HG02571 (cell line): ENCODE measurements at regions not wholly inside any gene's neighbourhood (a gene's known extent, or its start where the extent isn't known, plus 50 kb on each side); places are given as distances from the start of the nearest gene placed in this dataset.
"Not testable (repeated sequence)": the region's sequence is repeated elsewhere in the genome, so short reads cannot be mapped to it uniquely, and the experiment has no call there.

Experiments used
- ATAC-seq: cut with Tn5 transposase; IDR thresholded peaks from one replicate; pipeline ENCODE4 v1.9.1; 2021; ENCODE audit warnings: mild to moderate bottlenecking, moderate library complexity; ENCODE audit not compliant: unreplicated experiment

DNA sequence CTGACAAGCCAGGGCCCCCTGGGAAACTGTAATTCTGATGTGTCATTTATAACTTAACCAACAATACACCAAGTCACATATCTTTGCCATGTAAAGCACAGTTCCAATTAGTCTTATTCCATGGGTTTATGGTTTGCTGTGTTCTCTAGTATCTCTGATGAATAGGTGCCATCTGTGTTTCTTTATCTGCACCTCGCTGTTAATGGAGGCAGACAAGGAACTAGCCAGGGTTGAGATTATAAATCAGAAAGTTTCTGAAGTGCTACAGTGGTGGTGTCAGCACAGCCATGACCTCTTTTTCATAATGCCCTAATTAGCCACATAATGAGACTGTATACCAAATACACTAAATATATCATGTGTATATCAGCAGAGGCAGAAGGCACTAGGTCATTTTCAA lies 866.4 kb downstream of the PLOD2 start:
- no peak for ATAC-seq

- no peak for ATAC-seq
These were observed 853.7 kb downstream of the PLOD2 start for GRCh38 chr3:145307272-145307671.

DNA sequence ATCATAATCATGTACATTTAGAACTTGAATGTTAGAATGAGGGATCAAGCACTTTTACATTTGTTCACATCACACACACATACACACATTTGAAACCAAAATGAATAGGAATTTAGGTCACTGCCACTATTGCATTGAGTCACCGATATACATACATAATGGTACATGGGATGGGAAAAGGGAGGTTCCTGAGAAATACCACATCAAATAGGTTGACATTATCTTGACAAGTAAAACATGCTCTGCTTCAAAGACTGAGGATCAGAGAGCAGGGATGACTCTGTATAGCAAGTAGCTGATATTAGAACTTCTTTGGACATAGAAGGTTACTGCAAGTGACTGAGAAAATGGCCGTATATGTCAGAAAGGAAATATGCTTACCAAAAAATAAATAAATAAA lies 847.2 kb downstream of the PLOD2 start:
- no peak for ATAC-seq

- ATAC-seq = not testable (repeated sequence)
These were observed 844.7 kb downstream of the PLOD2 start for GRCh38 chr3:145316253-145316652.

DNA sequence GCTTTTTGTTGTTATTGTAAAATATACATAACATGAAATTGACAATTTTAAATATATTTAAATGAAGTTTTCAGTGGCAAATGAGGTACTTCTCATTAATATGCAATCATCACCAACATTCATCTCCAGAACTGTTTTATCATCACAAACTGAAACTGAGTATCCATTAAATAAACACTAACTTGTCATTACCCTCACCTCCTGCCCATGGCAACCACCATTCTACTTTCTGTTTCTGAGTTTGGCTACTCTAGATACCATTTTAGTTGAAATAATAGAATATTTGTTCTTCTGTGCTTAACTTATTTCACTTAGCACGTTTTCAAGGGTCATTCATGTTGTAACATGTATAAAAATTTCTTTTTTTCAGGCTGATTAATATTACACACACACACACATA lies 834.3 kb downstream of the PLOD2 start:
- ATAC-seq = no peak

DNA sequence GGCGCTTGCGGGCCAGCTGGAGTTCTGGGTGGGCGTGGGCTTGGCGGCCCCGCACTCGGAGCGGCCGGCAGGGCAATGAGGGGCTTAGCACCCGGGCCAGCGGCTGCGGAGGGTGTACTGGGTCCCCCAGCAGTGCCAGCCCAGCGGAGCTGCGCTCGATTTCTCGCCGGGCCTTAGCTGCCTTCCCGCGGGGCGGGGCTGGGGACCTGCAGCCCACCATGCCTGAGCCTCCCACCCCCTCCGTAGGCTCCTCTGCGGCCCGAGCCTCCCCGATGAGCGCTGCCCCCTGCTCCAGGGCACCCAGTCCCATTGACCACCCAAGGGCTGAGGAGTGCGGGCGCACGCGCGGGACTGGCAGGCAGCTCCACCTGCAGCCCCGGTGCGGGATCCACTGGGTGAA lies 827.6 kb downstream of the PLOD2 start:
- not testable (repeated sequence) for ATAC-seq

- ATAC-seq = no peak
These were observed 827.1 kb downstream of the PLOD2 start for GRCh38 chr3:145333931-145334330.

DNA sequence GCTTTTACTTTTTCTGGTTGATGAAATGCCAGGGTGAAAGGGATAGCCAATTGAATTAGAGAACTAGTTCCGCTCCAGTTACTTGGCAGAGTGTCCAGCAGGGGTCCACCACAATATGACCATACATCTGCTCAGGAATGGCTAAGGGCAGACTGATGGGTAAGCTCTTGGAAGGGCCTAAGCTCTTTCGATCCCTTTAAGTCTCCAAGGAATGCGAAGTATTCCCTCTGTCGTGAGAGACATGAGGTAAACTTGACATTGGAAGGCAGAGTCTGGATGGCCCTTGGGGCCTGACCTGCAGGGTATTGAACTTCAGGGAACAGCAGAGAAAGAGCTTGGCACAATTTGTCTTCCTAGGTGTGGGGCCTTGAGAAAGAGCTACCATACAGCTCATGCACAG lies 805.8 kb downstream of the PLOD2 start:
- no peak for ATAC-seq

DNA sequence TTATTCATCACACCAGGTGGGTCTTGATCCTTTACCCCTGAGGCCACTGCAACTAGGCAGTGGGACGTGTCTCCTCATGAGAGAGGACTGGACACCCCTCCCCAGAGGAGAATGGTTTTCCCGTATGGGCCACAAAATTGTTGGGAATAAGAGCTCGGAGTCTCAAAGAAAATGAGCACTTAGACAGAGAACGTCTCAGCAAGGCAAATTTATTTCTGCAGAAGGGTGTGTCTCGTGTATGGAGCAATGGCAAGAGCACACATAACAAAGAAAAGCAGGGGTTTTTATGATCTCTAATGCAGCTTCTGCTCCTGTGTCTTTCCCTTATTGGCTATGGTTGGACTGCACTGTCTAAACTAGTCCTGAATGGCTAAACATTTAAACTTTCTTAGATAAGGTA lies 803.5 kb downstream of the PLOD2 start:
- no peak for ATAC-seq

DNA sequence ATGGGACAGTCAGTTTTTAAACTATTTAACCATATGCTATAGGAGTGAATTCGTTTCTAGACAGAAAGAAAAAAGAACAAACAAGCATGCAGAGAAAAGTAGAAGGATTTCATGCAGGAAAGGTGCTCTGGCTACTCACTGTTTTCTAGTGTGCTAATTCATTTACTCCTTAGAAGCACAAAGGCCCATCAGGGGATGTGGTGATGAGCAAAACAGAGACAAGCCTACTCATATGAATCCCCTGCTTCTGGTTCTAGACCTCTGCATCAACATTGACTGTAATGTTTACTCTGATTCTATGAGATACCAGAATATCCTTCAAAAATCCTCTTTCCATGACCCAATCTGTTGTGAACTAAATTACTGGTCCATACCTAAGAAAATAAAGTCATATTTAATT lies 801.9 kb downstream of the PLOD2 start:
- ATAC-seq = no peak

DNA sequence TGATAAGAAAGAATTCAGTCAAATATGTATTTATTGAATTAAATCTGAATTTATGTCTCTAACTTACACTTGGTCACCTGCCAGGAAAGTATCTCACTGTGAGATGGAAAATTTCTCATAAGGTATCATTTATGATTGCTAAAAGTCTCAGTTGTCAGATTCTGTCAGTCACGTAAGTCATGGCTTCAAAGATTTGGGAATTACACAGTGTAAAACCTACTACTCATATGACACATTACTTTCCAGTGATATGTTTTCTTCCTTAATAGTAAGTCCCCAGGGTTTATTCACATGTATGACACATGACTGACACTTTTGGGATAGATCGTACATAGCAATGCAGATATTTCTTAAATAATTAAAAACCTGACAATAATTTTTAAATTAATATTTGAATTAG lies 792.2 kb downstream of the PLOD2 start:
- no peak for ATAC-seq

DNA sequence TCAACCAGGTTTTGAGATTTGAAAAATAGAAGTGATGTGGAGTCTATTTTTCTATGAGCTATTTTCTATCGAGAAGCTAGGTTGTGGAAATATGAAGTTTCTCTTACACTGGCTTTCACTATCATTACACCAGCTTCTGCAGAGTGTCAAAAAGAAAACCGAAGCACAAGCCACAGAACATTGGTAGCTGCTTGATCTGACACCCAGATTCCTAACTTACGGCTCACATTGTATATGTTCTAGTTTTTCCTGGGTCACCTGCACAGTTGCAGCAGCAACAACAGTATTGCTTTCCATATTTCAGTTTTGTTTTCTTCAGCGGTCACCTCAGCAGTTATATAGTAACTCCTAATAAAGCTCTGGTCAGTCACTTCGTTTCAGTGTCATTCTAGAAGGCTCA lies 790.1 kb downstream of the PLOD2 start:
- ATAC-seq = no peak

DNA sequence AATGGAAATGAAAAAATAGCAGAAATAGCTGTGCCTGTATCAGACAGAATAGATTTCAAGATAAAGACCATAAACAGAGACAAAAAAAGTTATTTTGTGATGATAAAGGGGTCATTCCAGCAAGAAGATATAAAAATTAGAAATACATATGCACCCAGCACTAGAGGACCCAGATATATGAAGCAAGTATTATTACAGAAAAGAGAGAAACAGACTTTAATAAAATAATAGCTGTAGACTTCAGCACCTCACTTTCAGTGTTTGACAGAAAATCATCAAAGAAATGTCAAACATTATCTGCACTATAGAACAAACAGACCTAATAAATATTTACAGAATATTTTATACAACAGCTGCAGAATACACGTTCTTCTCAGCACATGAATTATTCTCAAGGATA lies 783.7 kb downstream of the PLOD2 start:
- ATAC-seq = no peak

- ATAC-seq = no peak
These were observed 777.6 kb downstream of the PLOD2 start for GRCh38 chr3:145383416-145383815.

DNA sequence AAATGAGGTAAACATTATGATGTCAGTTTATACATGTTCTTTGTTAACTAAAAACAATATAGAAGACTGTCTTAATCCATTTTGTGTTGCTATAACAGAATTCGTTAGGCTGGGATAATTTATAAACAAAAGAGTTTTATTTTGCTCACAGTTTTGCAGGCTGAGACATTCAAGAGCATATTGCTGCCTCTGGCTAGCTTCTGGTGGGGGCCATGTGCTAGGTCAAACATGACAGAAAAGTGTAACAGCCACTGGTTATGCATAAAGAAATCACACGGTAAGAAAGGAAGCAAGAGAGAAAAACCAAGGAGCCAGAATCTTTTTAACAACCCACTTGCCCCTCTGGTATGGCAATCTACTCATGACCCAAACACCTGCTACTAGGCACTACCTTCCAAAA lies 776.7 kb downstream of the PLOD2 start:
- no peak for ATAC-seq

DNA sequence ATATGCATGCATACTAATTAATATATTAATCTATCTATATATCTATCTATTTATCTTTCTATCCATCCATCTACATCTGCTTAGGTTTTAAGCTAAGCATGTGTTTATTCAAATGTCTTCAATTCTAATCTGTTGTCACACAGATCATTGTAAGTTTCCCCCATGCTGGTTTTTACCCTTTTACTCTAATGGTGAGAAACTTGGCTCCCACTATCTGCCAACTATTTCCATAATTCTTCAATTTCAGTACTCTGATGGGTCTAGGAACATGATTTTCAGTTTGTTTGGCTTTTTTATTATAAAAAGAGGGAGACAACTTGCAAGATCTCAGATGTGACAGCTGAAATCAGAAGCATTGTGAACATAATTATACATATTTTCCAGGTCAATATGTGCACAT lies 773.8 kb downstream of the PLOD2 start:
- ATAC-seq = no peak

DNA sequence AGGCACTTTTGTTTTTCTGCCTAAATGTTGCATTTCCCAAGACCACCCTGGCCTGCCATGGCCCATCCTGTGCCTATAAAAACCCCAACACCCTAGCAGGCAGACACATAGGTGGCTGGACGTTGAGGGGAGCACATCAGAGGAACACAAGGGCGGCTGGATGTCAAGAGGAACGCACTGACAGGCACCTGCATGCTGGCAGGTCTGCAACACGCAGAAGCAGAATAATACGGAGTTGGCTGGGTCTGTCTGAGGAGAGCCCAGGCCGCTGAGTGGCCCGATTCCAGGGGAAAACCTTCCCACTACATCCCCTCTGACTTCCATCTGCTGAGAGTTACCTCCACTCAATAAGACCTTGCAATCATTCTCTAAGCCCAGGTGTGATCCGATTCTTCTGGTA lies 765.6 kb downstream of the PLOD2 start:
- no peak for ATAC-seq

DNA sequence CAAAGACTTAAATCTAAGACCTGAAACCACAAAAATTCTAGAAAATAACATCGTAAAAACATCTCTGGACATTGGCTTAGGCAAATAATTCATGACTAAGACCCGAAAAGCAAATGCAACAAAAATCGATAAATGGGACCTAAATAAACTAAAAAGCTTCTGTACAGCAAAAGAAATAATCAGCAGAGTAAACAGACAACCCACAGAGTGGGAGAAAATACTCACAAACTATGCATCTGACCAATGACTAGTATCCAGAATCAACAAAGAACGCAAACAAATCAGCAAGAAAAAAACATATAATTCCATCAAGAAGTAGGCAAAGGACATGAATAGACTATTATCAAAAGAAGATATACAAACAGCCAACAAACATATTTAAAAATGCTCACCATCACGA lies 749.4 kb downstream of the PLOD2 start:
- ATAC-seq = no peak

GRCh38 chr3:145417678-145418077 lies 743.3 kb downstream of the PLOD2 start:
- no peak for ATAC-seq

DNA sequence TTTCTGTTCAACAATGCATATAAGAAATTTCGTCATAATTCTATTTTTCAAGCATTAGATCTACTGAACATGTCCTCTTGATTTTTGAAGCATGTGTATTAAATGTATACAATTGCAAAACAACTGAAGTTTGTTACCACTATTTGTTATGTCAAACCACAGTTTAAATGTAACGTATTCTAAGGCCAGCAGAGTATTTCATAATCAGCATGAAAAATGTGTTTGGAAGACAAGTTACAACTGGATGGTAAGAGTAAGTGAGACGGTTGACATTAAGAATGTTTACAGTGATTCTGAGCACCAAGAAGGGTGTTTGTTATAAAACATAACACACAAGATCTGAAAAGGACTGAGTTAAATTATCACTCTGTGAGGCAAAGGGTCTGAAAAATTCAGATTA lies 738.4 kb downstream of the PLOD2 start:
- no peak for ATAC-seq

GRCh38 chr3:145427355-145427754 lies 733.6 kb downstream of the PLOD2 start:
- no peak for ATAC-seq

GRCh38 chr3:145429546-145429945 lies 731.4 kb downstream of the PLOD2 start:
- no peak for ATAC-seq

GRCh38 chr3:145448436-145448835 lies 712.5 kb downstream of the PLOD2 start:
- no peak for ATAC-seq
